Activated CD8-positive, alpha-beta memory T cell treated with anti-CD3 and anti-CD28 coated beads, Interleukin-2, amount 10 ng/mL, durations not matched to agents 7 days and 5 days (primary cell): ENCODE measurements at regions not wholly inside any gene's neighbourhood (a gene's known extent, or its start where the extent isn't known, plus 50 kb on each side); places are given as distances from the start of the nearest gene placed in this dataset.

Experiments
- ATAC-seq: fragments of 150-1000 bp; cut with Tn5 transposase; one replicate; pipeline ENCODE4 v1.10.0; 2021; ENCODE audit warnings: moderate library complexity
- CTCF ChIA-PET: fragments of 350-600 bp; sonication (Branson Sonifier 250); formaldehyde crosslinking; loops from one replicate; lab custom pipeline; 2021; ENCODE audit warnings: antibody characterized with exemption; lab: Charles Lee
- DNase-seq: peaks from one replicate; pipeline ENCODE4 v3.0.0-alpha.2; 2020
- H3K27ac Mint-ChIP-seq: one replicate; pipeline ENCODE4 v1.8.0; 2021; ENCODE audit warnings: mild to moderate bottlenecking, mixed read lengths
- H3K27me3 Mint-ChIP-seq: one replicate; pipeline ENCODE4 v1.8.0; 2021; ENCODE audit warnings: mixed read lengths
- H3K36me3 Mint-ChIP-seq: one replicate; pipeline ENCODE4 v1.8.0; 2021; ENCODE audit warnings: mild to moderate bottlenecking, mixed read lengths
- H3K4me1 Mint-ChIP-seq: one replicate; pipeline ENCODE4 v1.8.0; 2021; ENCODE audit warnings: mixed read lengths
- H3K4me3 Mint-ChIP-seq: one replicate; pipeline ENCODE4 v1.8.0; 2021; ENCODE audit warnings: mild to moderate bottlenecking, moderate library complexity, mixed read lengths
- H3K9me3 Mint-ChIP-seq: one replicate; pipeline ENCODE4 v1.8.0; 2022; ENCODE audit warnings: low read depth, mixed read lengths

- Mint-ChIP-seq H3K27me3 (no peaks in the 10 kb centered on the region), H3K27ac (no peak overlapping the region)
- CTCF ChIA-PET, result interaction anchor here (1.4 kb wide), 1 partner anchor 22 kb away, joined by 4 read pairs; no protein-coding TSS in a partner anchor
These were observed 127.7 kb upstream of the ADAMTS18 start for GRCh38 chr16:77562497-77562896.

GRCh38 chr16:77564791-77565390, 130.1 kb upstream of the ADAMTS18 start:
- no peaks in the 10 kb centered on the region for H3K4me1 Mint-ChIP-seq
- ATAC-seq, result no peak
- DNase-seq, result no peak
- CTCF ChIA-PET, result no interaction called here
- H3K27ac Mint-ChIP-seq, result no peak overlapping the region
- no peaks in the 10 kb centered on the region for H3K36me3 Mint-ChIP-seq
- H3K4me3 Mint-ChIP-seq, result no peak overlapping the region
- no peaks in the 10 kb centered on the region for H3K9me3 Mint-ChIP-seq
- H3K27me3 Mint-ChIP-seq, result no peaks in the 10 kb centered on the region

More at GRCh38 chr16:77562497-77562896, 127.7 kb upstream of the ADAMTS18 start:
- no peaks in the 10 kb centered on the region for H3K4me1 Mint-ChIP-seq
- H3K36me3 Mint-ChIP-seq, result no peaks in the 10 kb centered on the region
- H3K9me3 Mint-ChIP-seq, result no peaks in the 10 kb centered on the region
- DNase-seq, result no peak
- no peak overlapping the region for H3K4me3 Mint-ChIP-seq
- no peak for ATAC-seq

GRCh38 chr16:77569406-77569805, 134.6 kb upstream of the ADAMTS18 start:
- H3K4me1 Mint-ChIP-seq, result no peaks in the 10 kb centered on the region
- DNase-seq (no peak), ATAC-seq (no peak)
- H3K36me3 Mint-ChIP-seq, result no peaks in the 10 kb centered on the region
- CTCF ChIA-PET, result interaction anchor here (0.9 kb wide), 1 partner anchor 14 kb away, joined by 3 read pairs; no protein-coding TSS in a partner anchor
- no peak overlapping the region for H3K27ac Mint-ChIP-seq
- H3K4me3 Mint-ChIP-seq, result no peak overlapping the region
- no peaks in the 10 kb centered on the region for H3K27me3 Mint-ChIP-seq
- H3K9me3 Mint-ChIP-seq, result no peaks in the 10 kb centered on the region

GRCh38 chr16:77570574-77570973, 135.7 kb upstream of the ADAMTS18 start:
- Mint-ChIP-seq H3K4me3 (no peak overlapping the region), H3K4me1 (no peaks in the 10 kb centered on the region), H3K36me3 (no peaks in the 10 kb centered on the region)

GRCh38 chr16:77571115-77571862, 136.5 kb upstream of the ADAMTS18 start:
- CTCF ChIA-PET, result no interaction called here
- no peak overlapping the region for H3K27ac Mint-ChIP-seq
- no peaks in the 10 kb centered on the region for H3K36me3 Mint-ChIP-seq
- no peak overlapping the region for H3K4me3 Mint-ChIP-seq
- H3K9me3 Mint-ChIP-seq, result no peaks in the 10 kb centered on the region
- no peaks in the 10 kb centered on the region for H3K4me1 Mint-ChIP-seq
- ATAC-seq (no peak), DNase-seq (no peak)
- no peaks in the 10 kb centered on the region for H3K27me3 Mint-ChIP-seq

More at GRCh38 chr16:77570574-77570973, 135.7 kb upstream of the ADAMTS18 start:
- Mint-ChIP-seq H3K9me3 (no peaks in the 10 kb centered on the region), H3K27ac (no peak overlapping the region), H3K27me3 (no peaks in the 10 kb centered on the region)
- ATAC-seq, result no peak
- CTCF ChIA-PET, result interaction anchor here (0.7 kb wide), 1 partner anchor 14 kb away, joined by 3 read pairs; no protein-coding TSS in a partner anchor
- DNase-seq, result no peak

GRCh38 chr16:77574867-77575624, 140.2 kb upstream of the ADAMTS18 start:
- H3K36me3 Mint-ChIP-seq, result no peaks in the 10 kb centered on the region
- no peaks in the 10 kb centered on the region for H3K9me3 Mint-ChIP-seq
- CTCF ChIA-PET, result no interaction called here
- DNase-seq, result no peak
- no peak for ATAC-seq
- H3K4me3 Mint-ChIP-seq, result no peak overlapping the region
- no peaks in the 10 kb centered on the region for H3K4me1 Mint-ChIP-seq
- no peak overlapping the region for H3K27ac Mint-ChIP-seq
- H3K27me3 Mint-ChIP-seq, result no peaks in the 10 kb centered on the region

- Mint-ChIP-seq H3K4me3 (no peak overlapping the region), H3K9me3 (no peaks in the 10 kb centered on the region), H3K27ac (no peak overlapping the region), H3K27me3 (peaks cover 6% of the 10 kb centered on the region), H3K36me3 (no peaks in the 10 kb centered on the region), H3K4me1 (no peaks in the 10 kb centered on the region)
- no peak for DNase-seq
- ATAC-seq, result no peak
- CTCF ChIA-PET, result no interaction called here
These were observed 142.9 kb upstream of the NUDT7 start for GRCh38 chr16:77579351-77579891.

GRCh38 chr16:77581706-77582105, 140.6 kb upstream of the NUDT7 start:
- no peaks in the 10 kb centered on the region for H3K36me3 Mint-ChIP-seq
- no peak overlapping the region for H3K27ac Mint-ChIP-seq
- no peaks in the 10 kb centered on the region for H3K9me3 Mint-ChIP-seq
- DNase-seq, result no peak
- peaks cover 9% of the 10 kb centered on the region for H3K4me1 Mint-ChIP-seq
- H3K4me3 Mint-ChIP-seq, result no peak overlapping the region
- ATAC-seq, result no peak
- CTCF ChIA-PET, result interaction anchor here (0.9 to 6.7 kb wide), 2 partner anchors 343 to 346 kb away, joined by 3 to 76 read pairs; no protein-coding TSS in a partner anchor
- H3K27me3 Mint-ChIP-seq, result peaks cover 10% of the 10 kb centered on the region

GRCh38 chr16:77584205-77584859, 138.0 kb upstream of the NUDT7 start:
- CTCF ChIA-PET, result interaction anchor here (0.8 to 6.7 kb wide), 8 partner anchors 9 to 419 kb away, joined by 3 to 76 read pairs (median 4); no protein-coding TSS in a partner anchor
- Mint-ChIP-seq H3K9me3 (no peaks in the 10 kb centered on the region), H3K36me3 (no peaks in the 10 kb centered on the region), H3K27me3 (peaks cover 10% of the 10 kb centered on the region), H3K4me1 (peaks cover 9% of the 10 kb centered on the region), H3K27ac (no peak overlapping the region), H3K4me3 (no peak overlapping the region)
- no peak for ATAC-seq
- DNase-seq, result peak; percentile 56

GRCh38 chr16:77585379-77586251, 136.7 kb upstream of the NUDT7 start:
- Mint-ChIP-seq H3K27ac (no peak overlapping the region), H3K4me3 (no peak overlapping the region)
- peak; percentile 42 for DNase-seq

GRCh38 chr16:77588389-77588788, 133.9 kb upstream of the NUDT7 start:
- CTCF ChIA-PET, result no interaction called here
- Mint-ChIP-seq H3K9me3 (no peaks in the 10 kb centered on the region), H3K27ac (no peak overlapping the region), H3K27me3 (peaks cover 4% of the 10 kb centered on the region), H3K4me3 (no peak overlapping the region), H3K4me1 (peaks cover 9% of the 10 kb centered on the region), H3K36me3 (no peaks in the 10 kb centered on the region)
- ATAC-seq, result no peak
- no peak for DNase-seq

More at GRCh38 chr16:77585379-77586251, 136.7 kb upstream of the NUDT7 start:
- Mint-ChIP-seq H3K9me3 (no peaks in the 10 kb centered on the region), H3K4me1 (peaks cover 9% of the 10 kb centered on the region), H3K27me3 (peaks cover 10% of the 10 kb centered on the region), H3K36me3 (no peaks in the 10 kb centered on the region)
- peak; percentile 39 for ATAC-seq
- CTCF ChIA-PET, result interaction anchor here (1.0 to 6.7 kb wide), 4 partner anchors 15 to 350 kb away, joined by 3 to 76 read pairs (median 4); no protein-coding TSS in a partner anchor
